Astrocyte of the spinal cord (primary cell): ENCODE measurements at regions not wholly inside any gene's neighbourhood (a gene's known extent, or its start where the extent isn't known, plus 50 kb on each side); places are given as distances from the start of the nearest gene placed in this dataset.

ENCODE experiments used
- DNase-seq: peaks from one replicate; pipeline ENCODE4 v3.0.0; 2011; ENCODE audit warnings: low read depth, low spot score
- H3K4me3 ChIP-seq: 2 replicates; pipeline ENCODE4 v1.5.1; 2011; ENCODE audit warnings: low read depth, mild to moderate bottlenecking, low read length, moderate library complexity
- CTCF ChIP-seq: IDR thresholded peaks from 2 replicates; pipeline ENCODE4 v1.5.1; 2012; ENCODE audit warnings: low read depth, mild to moderate bottlenecking, low read length, inconsistent platforms
- in situ Hi-C: cut with HindIII; loops from 2 replicates; pipeline ENCODE4 v1.10.0; 2017; ENCODE audit warnings: low sequenced_read_pairs

- TF ChIP-seq CTCF: no peak
- in situ Hi-C loops: no loop called here
- no peak overlapping the region for H3K4me3 ChIP-seq
- DNase-seq: no peak
Observed at GRCh38 chr16:60586493-60586892, 1449.7 kb downstream of the CDH8 start.

GRCh38 chr16:60582528-60582927 lies 1453.7 kb downstream of the CDH8 start:
- in situ Hi-C loops: no loop called here
- no peak for DNase-seq
- TF ChIP-seq CTCF: no peak
- no peak overlapping the region for H3K4me3 ChIP-seq

- in situ Hi-C loops: no loop called here
Observed at GRCh38 chr16:60566901-60567300, 1469.3 kb downstream of the CDH8 start.

GRCh38 chr16:60564588-60564987 lies 1471.7 kb downstream of the CDH8 start:
- in situ Hi-C loops: no loop called here
- TF ChIP-seq CTCF: no peak
- no peak for DNase-seq
- H3K4me3 ChIP-seq: no peak overlapping the region

More at GRCh38 chr16:60566901-60567300, 1469.3 kb downstream of the CDH8 start:
- no peak for TF ChIP-seq CTCF
- no peak for DNase-seq
- H3K4me3 ChIP-seq: no peak overlapping the region

- H3K4me3 ChIP-seq: no peak overlapping the region
- in situ Hi-C loops: no loop called here
- DNase-seq: no peak
- TF ChIP-seq CTCF: no peak
Observed at GRCh38 chr16:60563166-60563565, 1473.1 kb downstream of the CDH8 start.

- H3K4me3 ChIP-seq: no peak overlapping the region
- in situ Hi-C loops: no loop called here
- no peak for DNase-seq
- TF ChIP-seq CTCF: no peak
Observed at GRCh38 chr16:60558936-60559335, 1477.3 kb downstream of the CDH8 start.

- DNase-seq: no peak
- H3K4me3 ChIP-seq: no peak overlapping the region
- TF ChIP-seq CTCF: no peak
- in situ Hi-C loops: no loop called here
Observed at GRCh38 chr16:60553090-60553757, 1483.0 kb downstream of the CDH8 start.
